GM23248 (cell line): ENCODE measurements at regions not wholly inside any gene's neighbourhood (a gene's known extent, or its start where the extent isn't known, plus 50 kb on each side); places are given as distances from the start of the nearest gene placed in this dataset.

Source experiments
- DNase-seq: peaks from one replicate; pipeline ENCODE4 v3.0.0-alpha.2; 2015
- H2AFZ ChIP-seq: fragments of 200-600 bp; sonication (generic); 2 replicates; pipeline ENCODE4 v1.6.1; 2016; ENCODE audit warnings: antibody characterized with exemption
- H3F3A ChIP-seq: fragments of 200-600 bp; sonication (generic); 2 replicates; pipeline ENCODE4 v1.6.1; 2016; ENCODE audit warnings: mild to moderate bottlenecking, antibody characterized with exemption, mixed run types; ENCODE audit not compliant: insufficient read depth
- H3K27ac ChIP-seq: fragments of 200-600 bp; sonication (generic); 2 replicates; pipeline ENCODE4 v1.5.1; 2016; ENCODE audit warnings: mild to moderate bottlenecking
- H3K27me3 ChIP-seq: fragments of 200-600 bp; sonication (generic); replicated peaks from 2 replicates; pipeline ENCODE4 v1.6.1; 2016; ENCODE audit warnings: mild to moderate bottlenecking; ENCODE audit not compliant: insufficient read depth
- H3K36me3 ChIP-seq: fragments of 200-600 bp; sonication (generic); 2 replicates; pipeline ENCODE4 v1.6.1; 2016; ENCODE audit warnings: low read depth, mild to moderate bottlenecking
- H3K4me1 ChIP-seq: fragments of 200-600 bp; sonication (generic); 2 replicates; pipeline ENCODE4 v1.6.1; 2016; ENCODE audit warnings: mild to moderate bottlenecking; ENCODE audit not compliant: insufficient read depth
- H3K4me2 ChIP-seq: fragments of 200-600 bp; sonication (generic); one replicate; pipeline ENCODE4 v1.6.1; 2016; ENCODE audit warnings: mild to moderate bottlenecking; ENCODE audit not compliant: unreplicated experiment
- H3K4me3 ChIP-seq: fragments of 200-600 bp; sonication (generic); 2 replicates; pipeline ENCODE4 v1.5.1; 2016; ENCODE audit warnings: mild to moderate bottlenecking
- H3K79me2 ChIP-seq: fragments of 200-600 bp; sonication (generic); 2 replicates; pipeline ENCODE4 v1.6.1; 2016; ENCODE audit warnings: mild to moderate bottlenecking; ENCODE audit not compliant: insufficient read depth
- H3K9ac ChIP-seq: fragments of 200-600 bp; sonication (generic); 2 replicates; pipeline ENCODE4 v1.6.1; 2016; ENCODE audit warnings: mild to moderate bottlenecking
- H3K9me2 ChIP-seq: fragments of 200-600 bp; sonication (generic); 2 replicates; pipeline ENCODE4 v1.6.1; 2016; ENCODE audit warnings: mixed run types, mild to moderate bottlenecking, moderate library complexity; ENCODE audit not compliant: insufficient read depth
- H3K9me3 ChIP-seq: fragments of 200-600 bp; sonication (generic); one replicate; pipeline ENCODE4 v1.6.1; 2017; ENCODE audit warnings: low read depth
- H4K20me1 ChIP-seq: fragments of 200-600 bp; sonication (generic); 2 replicates; pipeline ENCODE4 v1.6.0; 2016; ENCODE audit not compliant: insufficient read depth
- EZH2 ChIP-seq: fragments of 200-600 bp; sonication (generic); IDR thresholded peaks from 2 replicates; pipeline ENCODE4 v1.6.1; 2018; ENCODE audit warnings: antibody characterized with exemption, mild to moderate bottlenecking; ENCODE audit not compliant: insufficient read depth, poor library complexity, severe bottlenecking
- EZH2phosphoT487 ChIP-seq: fragments of 200-600 bp; sonication (generic); IDR thresholded peaks from 2 replicates; pipeline ENCODE4 v1.6.1; 2018; ENCODE audit warnings: antibody characterized with exemption, moderate library complexity, mild to moderate bottlenecking, low read depth; ENCODE audit not compliant: insufficient read depth
- WGBS, 2 experiments: methylation state at CpG; one replicate each; pipeline ENCODE4 v1.1.6; 2015 to 2017; ENCODE audit warnings: low lambda C conversion rate in 2 of 2, low coverage in 1 of 2; ENCODE audit errors: missing lambda C conversion rate in 2 of 2; 5-methylcytosine and 5-hydroxymethylcytosine counted together
- in situ Hi-C: fragments of 300-500 bp; cut with MboI; formaldehyde crosslinking; loops from 2 replicates; pipeline ENCODE4 v1.15.0; 2020

- H3K27ac ChIP-seq: no peak overlapping the region
- no peaks in the 10 kb centered on the region for H3K79me2 ChIP-seq
- H3K4me3 ChIP-seq: no peak overlapping the region
- WGBS, 2 experiments: 85 to 90% methylated on average over 8 to 9 of the region's 9 CpGs
- no peaks in the 10 kb centered on the region for H3K9me3 ChIP-seq
- H3F3A ChIP-seq: no peaks in the 10 kb centered on the region
- TF ChIP-seq EZH2phosphoT487: no peak
- TF ChIP-seq EZH2: no peak
- no peaks in the 10 kb centered on the region for H3K36me3 ChIP-seq
- no peak overlapping the region for H3K9ac ChIP-seq
- no peak for DNase-seq
- no peak overlapping the region for H3K4me2 ChIP-seq
- H2AFZ ChIP-seq: no peak overlapping the region
- no peaks in the 10 kb centered on the region for H3K27me3 ChIP-seq
- in situ Hi-C loops: no loop called here
- H4K20me1 ChIP-seq: no peaks in the 10 kb centered on the region
- H3K4me1 ChIP-seq: 0 out of 2 replicates have a peak, but pooled peaks cover 6% of the 10 kb centered on the region
- H3K9me2 ChIP-seq: no peaks in the 10 kb centered on the region
These were observed 71.3 kb upstream of the LRRC8B start for GRCh38 chr1:89453123-89453972.

GRCh38 chr1:89454845-89455521 is 69.6 kb upstream of the LRRC8B start:
- H3K9ac ChIP-seq: no peak overlapping the region
- H3K4me1 ChIP-seq: 0 out of 2 replicates have a peak, but pooled peaks cover 6% of the 10 kb centered on the region
- no peaks in the 10 kb centered on the region for H3K27me3 ChIP-seq
- WGBS, 2 experiments: 32 to 35% methylated on average over 7 of the region's 7 CpGs
- no peak overlapping the region for H3K4me3 ChIP-seq
- DNase-seq: peak; percentile 69
- H4K20me1 ChIP-seq: no peaks in the 10 kb centered on the region
- H3K4me2 ChIP-seq: no peak overlapping the region
- no peak overlapping the region for H2AFZ ChIP-seq
- in situ Hi-C loops: no loop called here
- no peaks in the 10 kb centered on the region for H3K9me3 ChIP-seq
- no peaks in the 10 kb centered on the region for H3K36me3 ChIP-seq
- no peaks in the 10 kb centered on the region for H3F3A ChIP-seq
- no peak overlapping the region for H3K27ac ChIP-seq
- no peaks in the 10 kb centered on the region for H3K79me2 ChIP-seq
- H3K9me2 ChIP-seq: no peaks in the 10 kb centered on the region
- TF ChIP-seq EZH2phosphoT487 (no peak), EZH2 (no peak)

DNA sequence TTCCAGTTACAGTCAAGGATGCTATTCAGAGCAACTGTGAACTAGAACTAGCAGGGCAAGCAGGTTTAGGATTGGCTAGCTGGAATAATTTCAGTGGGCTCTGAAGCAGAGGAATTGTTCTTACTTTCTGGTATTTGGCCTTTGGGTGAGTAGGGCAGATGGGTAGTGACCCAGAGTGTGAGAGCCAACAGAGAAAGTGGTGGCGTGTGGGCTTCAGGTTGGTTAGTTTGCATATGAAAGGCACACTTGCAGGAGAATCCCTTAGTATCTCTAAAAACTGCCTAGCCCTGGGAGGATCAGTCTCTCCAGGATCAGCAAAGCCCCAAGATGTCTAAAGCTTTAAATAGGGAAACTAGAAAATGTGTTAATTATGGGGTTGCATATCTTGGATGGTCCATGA is 67.6 kb upstream of the LRRC8B start:
- WGBS, 2 experiments: 100% methylated on average over 1 of the region's 1 CpG
- Histone ChIP-seq H2AFZ (no peak overlapping the region), H3F3A (no peaks in the 10 kb centered on the region), H3K4me2 (no peak overlapping the region), H3K27ac (no peak overlapping the region), H3K9ac (no peak overlapping the region), H3K79me2 (no peaks in the 10 kb centered on the region), H4K20me1 (no peaks in the 10 kb centered on the region), H3K36me3 (no peaks in the 10 kb centered on the region), H3K4me3 (no peak overlapping the region), H3K27me3 (no peaks in the 10 kb centered on the region), H3K9me3 (no peaks in the 10 kb centered on the region), H3K4me1 (no peaks in the 10 kb centered on the region), H3K9me2 (no peaks in the 10 kb centered on the region)
- no peak for DNase-seq
- in situ Hi-C loops: no loop called here
- no peak for TF ChIP-seq EZH2
- TF ChIP-seq EZH2phosphoT487: no peak

- in situ Hi-C loops: no loop called here
- Histone ChIP-seq H3K9me3 (no peaks in the 10 kb centered on the region), H2AFZ (no peak overlapping the region), H3K79me2 (no peaks in the 10 kb centered on the region), H3K27me3 (0 out of 2 replicates have a peak, but pooled peaks cover 10% of the 10 kb centered on the region), H4K20me1 (no peaks in the 10 kb centered on the region), H3K27ac (no peak overlapping the region), H3K4me2 (no peak overlapping the region), H3K9me2 (no peaks in the 10 kb centered on the region), H3K4me1 (no peaks in the 10 kb centered on the region), H3F3A (no peaks in the 10 kb centered on the region), H3K9ac (no peak overlapping the region), H3K4me3 (no peak overlapping the region), H3K36me3 (no peaks in the 10 kb centered on the region)
- 90 to 97% methylated on average over 2 of the region's 2 CpGs for WGBS, 2 experiments
- no peak for DNase-seq
- no peak for TF ChIP-seq EZH2
These were observed 65.5 kb upstream of the LRRC8B start for GRCh38 chr1:89459081-89459480.
